ENCODE measurements at regions not wholly inside any gene's neighbourhood (a gene's known extent, or its start where the extent isn't known, plus 50 kb on each side); places are given as distances from the start of the nearest gene placed in this dataset.

- no peak overlapping the region for H3K18ac ChIP-seq (ENCODE audit: low read depth in 1 of 2, low read length in 2 of 2)
- H3K23ac ChIP-seq (ENCODE audit: low read length in 2 of 2) = no peak overlapping the region
- H3K14ac ChIP-seq (ENCODE audit: low read length in 2 of 2) = no peak overlapping the region
- peaks cover 4% of the 10 kb centered on the region for H3K4me1 ChIP-seq (ENCODE audit: control insufficient read depth, insufficient read depth, low read depth, low read length)
- H3K36me3 ChIP-seq (ENCODE audit: control insufficient read depth in 1 of 2, insufficient read depth in 2 of 2, low read depth in 1 of 2, low read length in 2 of 2) = no peaks in the 10 kb centered on the region
- no peak overlapping the region for H2BK12ac ChIP-seq (ENCODE audit: low read length in 2 of 2)
- no peak overlapping the region for H4K8ac ChIP-seq (ENCODE audit: low read length)
- H3K27ac ChIP-seq (ENCODE audit: low read length, poor library complexity, severe bottlenecking) = no peak overlapping the region
- no peak overlapping the region for H3K4me3 ChIP-seq (ENCODE audit: insufficient read depth in 1 of 2, low read depth in 1 of 2, low read length in 2 of 2)
- no peak overlapping the region for H4K91ac ChIP-seq (ENCODE audit: low read length)
- H3K79me1 ChIP-seq (replicated peaks; ENCODE audit: low read length, poor library complexity, severe bottlenecking) = no peaks in the 10 kb centered on the region
- no peak overlapping the region for H3K9ac ChIP-seq (ENCODE audit: low read length)
- no peak overlapping the region for H2AFZ ChIP-seq (ENCODE audit: low read depth, low read length)
- no peak overlapping the region for H3K4me2 ChIP-seq (ENCODE audit: low read length, poor library complexity, severe bottlenecking)
- no peaks in the 10 kb centered on the region for H3K27me3 ChIP-seq (ENCODE audit: control insufficient read depth in 1 of 2, insufficient read depth in 1 of 2, low read length in 2 of 2)
- H3K4ac ChIP-seq (ENCODE audit: low read depth in 1 of 2, low read length in 2 of 2) = no peak overlapping the region
- H3K9me3 ChIP-seq (ENCODE audit: control insufficient read depth, low read length) = no peaks in the 10 kb centered on the region
- 92% methylated on average over 3 of the region's 3 CpGs for WGBS
- DNase-seq = no peak
- H2BK5ac ChIP-seq (ENCODE audit: low read depth, low read length, poor library complexity, severe bottlenecking) = no peak overlapping the region
- H2AK5ac ChIP-seq (ENCODE audit: low read length, severe bottlenecking) = no peak overlapping the region
- no peak overlapping the region for H2BK120ac ChIP-seq (ENCODE audit: low read depth, low read length)
- H2BK15ac ChIP-seq (ENCODE audit: low read depth, poor library complexity, severe bottlenecking) = no peak overlapping the region
Observed at GRCh38 chr6:14747881-14748520, 497.9 kb upstream of the JARID2 start.

- no peak overlapping the region for H3K18ac ChIP-seq (ENCODE audit: low read depth in 1 of 2, low read length in 2 of 2)
- no peak overlapping the region for H2BK15ac ChIP-seq (ENCODE audit: low read depth, poor library complexity, severe bottlenecking)
- no peaks in the 10 kb centered on the region for H3K79me1 ChIP-seq (replicated peaks; ENCODE audit: low read length, poor library complexity, severe bottlenecking)
- no peak overlapping the region for H2AK5ac ChIP-seq (ENCODE audit: low read length, severe bottlenecking)
- no peak overlapping the region for H4K91ac ChIP-seq (ENCODE audit: low read length)
- peaks cover 2% of the 10 kb centered on the region for H3K4me1 ChIP-seq (ENCODE audit: control insufficient read depth, insufficient read depth, low read depth, low read length)
- H3K4me3 ChIP-seq (ENCODE audit: insufficient read depth in 1 of 2, low read depth in 1 of 2, low read length in 2 of 2) = no peak overlapping the region
- H4K8ac ChIP-seq (ENCODE audit: low read length) = no peak overlapping the region
- no peak overlapping the region for H3K23ac ChIP-seq (ENCODE audit: low read length in 2 of 2)
- H2AFZ ChIP-seq (ENCODE audit: low read depth, low read length) = no peak overlapping the region
- DNase-seq = no peak
- no peaks in the 10 kb centered on the region for H3K36me3 ChIP-seq (ENCODE audit: control insufficient read depth in 1 of 2, insufficient read depth in 2 of 2, low read depth in 1 of 2, low read length in 2 of 2)
- H2BK120ac ChIP-seq (ENCODE audit: low read depth, low read length) = no peak overlapping the region
- H3K4ac ChIP-seq (ENCODE audit: low read depth in 1 of 2, low read length in 2 of 2) = no peak overlapping the region
- H3K4me2 ChIP-seq (ENCODE audit: low read length, poor library complexity, severe bottlenecking) = no peak overlapping the region
- H3K27me3 ChIP-seq (ENCODE audit: control insufficient read depth in 1 of 2, insufficient read depth in 1 of 2, low read length in 2 of 2) = no peaks in the 10 kb centered on the region
- H3K14ac ChIP-seq (ENCODE audit: low read length in 2 of 2) = no peak overlapping the region
- H2BK12ac ChIP-seq (ENCODE audit: low read length in 2 of 2) = no peak overlapping the region
- WGBS = 81% methylated on average over 3 of the region's 4 CpGs
- no peak overlapping the region for H3K9ac ChIP-seq (ENCODE audit: low read length)
- H3K9me3 ChIP-seq (ENCODE audit: control insufficient read depth, low read length) = no peaks in the 10 kb centered on the region
- H3K27ac ChIP-seq (ENCODE audit: low read length, poor library complexity, severe bottlenecking) = no peak overlapping the region
- no peak overlapping the region for H2BK5ac ChIP-seq (ENCODE audit: low read depth, low read length, poor library complexity, severe bottlenecking)
Observed at GRCh38 chr6:14748679-14749078, 497.2 kb upstream of the JARID2 start.

GRCh38 chr6:14750059-14750661 lies 495.7 kb upstream of the JARID2 start:
- Histone ChIP-seq H3K4me2 (ENCODE audit: low read length, poor library complexity, severe bottlenecking) (no peak overlapping the region), H3K79me1 (replicated peaks; ENCODE audit: low read length, poor library complexity, severe bottlenecking) (no peaks in the 10 kb centered on the region), H3K18ac (ENCODE audit: low read depth in 1 of 2, low read length in 2 of 2) (no peak overlapping the region), H2AK5ac (ENCODE audit: low read length, severe bottlenecking) (no peak overlapping the region), H3K27me3 (ENCODE audit: control insufficient read depth in 1 of 2, insufficient read depth in 1 of 2, low read length in 2 of 2) (no peaks in the 10 kb centered on the region), H2BK15ac (ENCODE audit: low read depth, poor library complexity, severe bottlenecking) (no peak overlapping the region), H2BK120ac (ENCODE audit: low read depth, low read length) (no peak overlapping the region), H3K4ac (ENCODE audit: low read depth in 1 of 2, low read length in 2 of 2) (no peak overlapping the region), H4K8ac (ENCODE audit: low read length) (no peak overlapping the region), H3K36me3 (ENCODE audit: control insufficient read depth in 1 of 2, insufficient read depth in 2 of 2, low read depth in 1 of 2, low read length in 2 of 2) (no peaks in the 10 kb centered on the region), H3K27ac (ENCODE audit: low read length, poor library complexity, severe bottlenecking) (no peak overlapping the region), H3K4me1 (ENCODE audit: control insufficient read depth, insufficient read depth, low read depth, low read length) (no peaks in the 10 kb centered on the region), H3K9ac (ENCODE audit: low read length) (no peak overlapping the region), H3K23ac (ENCODE audit: low read length in 2 of 2) (no peak overlapping the region), H3K9me3 (ENCODE audit: control insufficient read depth, low read length) (no peaks in the 10 kb centered on the region), H3K4me3 (ENCODE audit: insufficient read depth in 1 of 2, low read depth in 1 of 2, low read length in 2 of 2) (no peak overlapping the region), H2BK12ac (ENCODE audit: low read length in 2 of 2) (no peak overlapping the region), H3K14ac (ENCODE audit: low read length in 2 of 2) (no peak overlapping the region), H4K91ac (ENCODE audit: low read length) (no peak overlapping the region), H2BK5ac (ENCODE audit: low read depth, low read length, poor library complexity, severe bottlenecking) (no peak overlapping the region), H2AFZ (ENCODE audit: low read depth, low read length) (no peak overlapping the region)
- DNase-seq = no peak
- WGBS = over 99% methylated on average over 5 of the region's 6 CpGs

- Histone ChIP-seq H2BK5ac (ENCODE audit: low read depth, low read length, poor library complexity, severe bottlenecking) (no peak overlapping the region), H2BK12ac (ENCODE audit: low read length in 2 of 2) (no peak overlapping the region), H2BK120ac (ENCODE audit: low read depth, low read length) (no peak overlapping the region), H3K18ac (ENCODE audit: low read depth in 1 of 2, low read length in 2 of 2) (no peak overlapping the region), H2AFZ (ENCODE audit: low read depth, low read length) (no peak overlapping the region), H4K8ac (ENCODE audit: low read length) (no peak overlapping the region), H3K14ac (ENCODE audit: low read length in 2 of 2) (no peak overlapping the region), H2BK15ac (ENCODE audit: low read depth, poor library complexity, severe bottlenecking) (no peak overlapping the region), H4K91ac (ENCODE audit: low read length) (no peak overlapping the region), H3K27me3 (ENCODE audit: control insufficient read depth in 1 of 2, insufficient read depth in 1 of 2, low read length in 2 of 2) (no peaks in the 10 kb centered on the region), H3K9me3 (ENCODE audit: control insufficient read depth, low read length) (no peaks in the 10 kb centered on the region), H3K4me2 (ENCODE audit: low read length, poor library complexity, severe bottlenecking) (no peak overlapping the region), H3K23ac (ENCODE audit: low read length in 2 of 2) (no peak overlapping the region), H3K9ac (ENCODE audit: low read length) (no peak overlapping the region), H3K79me1 (replicated peaks; ENCODE audit: low read length, poor library complexity, severe bottlenecking) (no peaks in the 10 kb centered on the region), H3K4ac (ENCODE audit: low read depth in 1 of 2, low read length in 2 of 2) (no peak overlapping the region), H3K4me1 (ENCODE audit: control insufficient read depth, insufficient read depth, low read depth, low read length) (no peaks in the 10 kb centered on the region), H3K27ac (ENCODE audit: low read length, poor library complexity, severe bottlenecking) (no peak overlapping the region), H3K36me3 (ENCODE audit: control insufficient read depth in 1 of 2, insufficient read depth in 2 of 2, low read depth in 1 of 2, low read length in 2 of 2) (no peaks in the 10 kb centered on the region), H3K4me3 (ENCODE audit: insufficient read depth in 1 of 2, low read depth in 1 of 2, low read length in 2 of 2) (no peak overlapping the region), H2AK5ac (ENCODE audit: low read length, severe bottlenecking) (no peak overlapping the region)
- DNase-seq = no peak
- WGBS = 96% methylated on average over 5 of the region's 7 CpGs
Observed at GRCh38 chr6:14751645-14752175, 494.2 kb upstream of the JARID2 start.

All from mesenchymal stem cell (in vitro differentiated cells and primary cell).